ENCODE measurements at regions not wholly inside any gene's neighbourhood (a gene's known extent, or its start where the extent isn't known, plus 50 kb on each side); places are given as distances from the start of the nearest gene placed in this dataset.

DNA sequence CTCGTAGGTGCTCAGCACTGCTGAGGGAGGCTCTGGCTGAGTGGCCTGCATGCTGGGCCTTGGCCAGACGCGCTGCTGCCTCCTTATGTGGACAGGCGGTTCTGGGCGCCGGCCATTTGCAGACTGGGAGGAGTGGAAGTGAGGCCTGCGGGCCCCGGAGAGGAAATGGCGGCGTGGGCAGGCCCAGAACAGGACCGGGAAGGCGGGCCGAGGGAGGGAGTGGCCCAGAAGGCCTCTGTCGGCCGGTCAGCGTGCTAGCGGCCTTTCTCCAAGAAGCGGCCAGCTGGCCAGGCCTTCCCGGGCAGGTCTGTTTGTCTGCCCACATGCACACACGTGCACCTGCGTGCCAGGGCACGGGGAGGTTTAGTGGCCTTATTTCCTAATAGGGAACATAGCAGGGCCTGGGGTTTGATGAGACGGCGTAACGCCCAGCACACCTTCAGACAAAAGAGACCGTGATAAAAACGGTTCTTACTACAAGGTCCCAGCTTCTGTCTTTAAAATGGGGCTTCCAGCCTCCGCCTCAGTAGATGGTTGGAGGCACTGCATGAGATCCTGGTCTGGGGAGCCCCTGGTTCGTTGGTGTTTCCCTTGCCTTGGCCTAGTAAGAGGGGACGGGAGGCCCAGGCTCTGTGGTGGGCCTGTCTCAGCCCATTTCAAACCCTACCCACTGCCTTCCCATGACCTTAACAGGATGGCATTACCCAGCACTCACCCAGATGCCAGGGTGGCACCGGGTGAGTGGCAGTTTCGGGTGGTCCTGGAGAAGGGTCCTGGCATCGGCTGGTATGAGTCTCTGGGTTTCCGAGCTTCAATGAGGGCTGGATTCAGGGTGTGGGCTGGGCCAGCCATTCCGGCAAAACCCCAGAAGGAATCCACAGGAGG, 65.1 kb upstream of the PPARA start:
- DNase-seq (ENCODE audit: low spot score), result peak; percentile 94
- in situ Hi-C loops (cut with HindIII; ENCODE audit: low sequenced_read_pairs), result no loop called here

DNA sequence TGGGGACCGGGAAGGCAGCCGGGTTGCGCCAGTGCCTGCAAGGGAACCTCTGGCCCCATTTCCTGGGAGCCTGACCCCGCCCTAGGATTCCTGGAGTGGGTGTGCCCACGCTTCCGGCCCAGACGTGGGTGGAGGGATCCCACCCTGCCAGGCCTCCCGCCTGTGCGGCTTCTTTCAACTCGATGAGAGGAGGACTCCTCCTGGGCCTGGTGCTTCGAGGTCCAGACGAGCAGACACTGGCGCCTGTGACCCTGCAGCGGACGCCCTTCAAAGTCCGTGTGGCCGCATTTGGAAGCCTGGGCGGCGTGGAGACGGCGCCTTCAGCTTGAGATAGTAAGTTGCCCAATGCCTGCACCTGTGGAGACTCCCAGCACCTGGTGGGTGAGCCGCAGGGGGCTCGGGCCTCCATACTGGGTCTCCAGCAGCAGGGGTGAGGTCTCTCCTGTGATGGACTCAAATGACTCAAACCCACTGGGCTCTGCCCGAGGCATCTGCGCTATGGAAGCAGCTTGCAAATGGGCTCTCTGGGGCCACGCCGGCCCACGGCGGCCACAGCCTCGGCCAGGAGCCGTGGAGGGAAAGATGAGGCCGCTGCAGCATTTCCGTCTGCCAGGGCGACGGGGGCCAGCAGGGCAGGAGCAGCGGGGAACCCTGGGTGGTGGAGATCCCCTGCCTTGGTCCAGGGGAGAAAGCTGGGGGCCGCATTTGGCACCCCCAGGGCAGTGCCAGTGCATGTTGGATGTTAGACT, 64.3 kb upstream of the PPARA start:
- in situ Hi-C loops (cut with HindIII; ENCODE audit: low sequenced_read_pairs), result no loop called here
- no peak for DNase-seq (ENCODE audit: low spot score)

DNA sequence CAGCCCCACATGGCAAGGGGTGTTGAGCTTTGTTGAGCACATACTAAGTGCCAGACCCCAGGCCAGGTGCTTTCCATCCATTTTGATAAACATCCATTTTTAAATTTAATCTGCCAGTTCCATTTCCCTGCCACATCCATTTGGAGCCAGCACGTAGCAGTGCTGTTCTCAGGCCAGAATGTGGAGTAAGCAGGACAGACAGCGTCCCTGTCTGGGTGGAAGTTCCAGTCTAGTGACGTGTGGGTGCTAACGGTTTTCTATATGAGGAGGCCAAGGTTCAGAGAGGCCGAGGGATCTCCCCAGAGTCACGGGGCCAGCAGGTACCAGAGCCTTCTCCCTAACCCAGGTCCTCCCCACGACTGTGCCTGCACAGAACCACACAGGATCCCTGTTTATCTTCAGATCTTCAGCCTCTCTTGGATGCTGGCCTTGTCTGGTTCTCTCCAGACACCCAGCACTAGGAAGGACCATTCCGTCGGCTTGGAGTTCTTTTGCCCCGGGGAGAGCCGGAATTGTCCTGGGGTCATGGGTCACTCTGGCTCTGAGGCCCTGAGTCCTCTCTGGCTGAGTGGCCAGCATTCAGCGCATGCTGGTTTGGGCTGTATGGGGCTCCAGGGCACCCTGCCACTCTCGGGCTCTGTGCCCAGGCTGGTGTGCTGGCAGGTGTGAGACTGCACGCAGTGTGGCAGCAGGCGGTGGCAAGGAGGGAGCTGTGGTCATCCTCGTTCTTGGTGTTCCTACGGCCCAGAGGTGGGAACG, 63.6 kb upstream of the PPARA start:
- DNase-seq (ENCODE audit: low spot score), result no peak
- in situ Hi-C loops (cut with HindIII; ENCODE audit: low sequenced_read_pairs), result no loop called here

DNA sequence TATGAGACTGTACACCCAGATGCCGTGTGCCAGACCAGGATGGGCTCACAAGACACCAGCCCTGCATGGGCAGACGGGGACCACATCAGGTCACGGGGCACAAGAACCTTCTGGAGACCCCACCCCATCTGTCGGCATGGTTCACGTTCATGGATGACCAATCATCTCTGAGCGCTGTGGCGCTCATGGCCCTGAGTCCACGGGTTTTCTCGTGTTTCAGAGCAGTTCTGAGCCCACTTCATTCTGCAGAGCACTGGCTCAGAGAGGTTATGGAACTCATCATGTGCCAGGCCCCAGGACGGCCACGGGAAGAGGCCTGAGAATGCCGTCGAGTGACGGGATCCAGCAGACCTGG, 63.0 kb upstream of the PPARA start:
- DNase-seq (ENCODE audit: low spot score), result no peak
- in situ Hi-C loops (cut with HindIII; ENCODE audit: low sequenced_read_pairs), result no loop called here

DNA sequence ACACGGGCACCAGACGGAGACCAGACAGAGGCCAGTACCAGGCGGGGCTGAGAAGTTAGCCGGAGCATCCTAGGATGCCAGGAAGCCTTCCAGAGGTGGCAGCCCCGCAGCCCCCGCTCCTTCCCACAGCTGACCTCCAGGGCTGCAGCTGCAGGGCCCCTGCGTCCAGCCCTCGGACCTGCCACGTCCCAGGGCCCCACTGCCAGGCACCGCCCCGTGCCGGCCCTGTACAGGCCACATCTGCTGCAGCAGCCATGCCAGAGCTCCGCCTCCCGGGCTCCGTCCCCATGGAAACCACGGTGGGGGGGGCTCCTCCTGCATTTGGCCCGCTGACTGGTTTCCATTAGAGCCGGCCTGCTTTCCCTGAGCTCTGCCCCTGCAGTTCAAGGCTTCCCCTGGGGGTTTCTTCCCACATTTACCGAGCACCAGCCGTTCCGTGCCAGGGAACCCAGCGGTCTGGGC, 62.5 kb upstream of the PPARA start:
- in situ Hi-C loops (cut with HindIII; ENCODE audit: low sequenced_read_pairs), result no loop called here
- DNase-seq (ENCODE audit: low spot score), result peak; percentile 76

DNA sequence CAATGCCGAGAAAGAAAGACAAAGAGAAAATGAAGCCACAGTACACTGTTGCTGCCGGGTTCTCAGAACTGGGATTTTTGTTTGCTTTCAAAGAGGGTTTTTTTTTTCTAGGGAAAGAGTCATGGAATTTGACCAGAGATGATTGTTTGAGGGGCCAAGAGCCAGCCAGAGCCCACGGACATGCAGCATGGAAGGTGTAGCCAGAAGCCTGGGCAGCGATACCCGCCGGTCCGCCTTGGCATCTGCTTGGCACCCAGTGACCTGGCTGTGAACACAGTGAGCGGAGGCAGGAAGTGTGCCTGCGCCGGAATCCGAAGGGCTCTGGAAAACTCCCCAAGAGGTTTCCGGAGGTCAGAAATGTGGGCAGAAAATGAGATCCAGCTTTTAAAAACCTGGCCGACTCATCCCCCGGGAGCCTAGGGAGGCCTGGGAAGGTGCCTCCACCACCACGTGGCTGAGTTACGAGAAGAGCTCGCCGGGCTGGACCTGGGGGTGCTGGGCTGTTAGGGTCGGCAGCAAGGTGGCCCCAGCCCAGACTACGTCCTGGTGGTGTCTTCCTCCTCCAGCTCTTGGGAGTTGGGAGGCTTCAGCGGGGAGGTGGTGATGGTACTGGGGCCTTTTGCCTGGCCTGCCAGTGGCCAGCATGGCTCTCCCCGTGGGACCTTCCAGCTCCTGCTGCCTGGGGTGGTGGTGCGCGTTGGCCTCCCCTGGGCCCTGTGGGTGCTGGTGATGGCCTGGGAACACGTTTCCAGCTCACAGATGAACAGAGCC, 61.6 kb upstream of the PPARA start:
- in situ Hi-C loops (cut with HindIII; ENCODE audit: low sequenced_read_pairs), result no loop called here

DNA sequence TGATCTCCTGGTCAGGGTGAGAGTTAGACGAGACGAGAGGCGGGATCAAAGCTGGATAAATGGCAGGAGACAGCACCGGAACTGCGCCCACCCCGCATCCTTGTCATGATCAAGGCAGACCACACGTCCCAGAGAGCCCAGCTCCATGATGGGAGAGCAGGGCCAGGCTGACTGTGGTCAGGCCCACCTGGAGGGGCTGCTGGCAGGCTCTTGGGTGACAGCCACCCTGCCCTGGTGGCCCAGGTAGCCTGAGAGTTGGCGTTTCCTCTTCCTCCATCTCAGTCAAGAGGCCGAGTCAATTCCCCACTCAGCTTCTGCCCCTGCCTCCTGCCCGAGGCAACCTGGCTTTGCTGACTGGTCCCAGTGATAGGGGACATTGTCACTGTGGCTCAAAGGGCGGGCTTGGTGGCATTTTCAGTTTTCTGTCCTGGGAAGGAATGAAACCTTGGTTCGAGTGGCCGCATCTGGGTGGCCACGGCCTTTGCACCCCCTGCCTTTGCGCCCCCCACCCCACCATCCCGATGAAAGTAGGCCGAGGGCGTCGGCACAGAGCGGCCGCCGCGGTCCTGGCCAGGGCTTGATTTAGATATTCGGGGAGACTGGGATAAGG, 60.8 kb upstream of the PPARA start:
- in situ Hi-C loops (cut with HindIII; ENCODE audit: low sequenced_read_pairs), result no loop called here
- no peak for DNase-seq (ENCODE audit: low spot score)

More for the DNA sequence above, 61.6 kb upstream of the PPARA start:
- DNase-seq (ENCODE audit: low spot score), result peak; percentile 72

DNA sequence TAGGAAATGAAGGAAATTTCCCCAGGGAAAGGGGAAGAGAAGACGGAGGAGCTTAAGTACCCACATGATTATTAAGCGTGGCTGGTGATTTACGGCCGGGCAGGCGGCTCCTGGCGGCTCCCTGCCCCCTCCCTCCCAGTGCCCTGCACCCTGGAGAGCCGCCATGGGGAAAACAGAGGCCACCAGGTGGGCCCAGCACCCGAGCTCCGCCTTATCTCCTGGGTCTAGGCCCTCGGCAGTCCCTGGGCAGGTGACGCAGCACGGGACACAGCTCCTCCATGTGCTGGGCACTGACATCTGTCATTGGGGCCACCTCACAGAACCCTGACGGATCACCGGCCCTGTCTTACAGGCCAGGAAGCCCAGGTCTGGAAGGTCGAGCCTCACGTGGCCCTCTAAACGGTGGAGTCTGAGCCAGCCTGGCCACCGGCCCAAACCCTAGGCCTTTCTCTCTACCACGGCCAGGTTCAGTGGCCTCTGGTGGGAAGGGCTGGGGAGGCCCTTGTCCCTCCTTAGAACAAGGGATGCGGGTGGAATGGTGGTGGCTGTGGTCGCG, 60.2 kb upstream of the PPARA start:
- no peak for DNase-seq (ENCODE audit: low spot score)
- in situ Hi-C loops (cut with HindIII; ENCODE audit: low sequenced_read_pairs), result no loop called here

DNA sequence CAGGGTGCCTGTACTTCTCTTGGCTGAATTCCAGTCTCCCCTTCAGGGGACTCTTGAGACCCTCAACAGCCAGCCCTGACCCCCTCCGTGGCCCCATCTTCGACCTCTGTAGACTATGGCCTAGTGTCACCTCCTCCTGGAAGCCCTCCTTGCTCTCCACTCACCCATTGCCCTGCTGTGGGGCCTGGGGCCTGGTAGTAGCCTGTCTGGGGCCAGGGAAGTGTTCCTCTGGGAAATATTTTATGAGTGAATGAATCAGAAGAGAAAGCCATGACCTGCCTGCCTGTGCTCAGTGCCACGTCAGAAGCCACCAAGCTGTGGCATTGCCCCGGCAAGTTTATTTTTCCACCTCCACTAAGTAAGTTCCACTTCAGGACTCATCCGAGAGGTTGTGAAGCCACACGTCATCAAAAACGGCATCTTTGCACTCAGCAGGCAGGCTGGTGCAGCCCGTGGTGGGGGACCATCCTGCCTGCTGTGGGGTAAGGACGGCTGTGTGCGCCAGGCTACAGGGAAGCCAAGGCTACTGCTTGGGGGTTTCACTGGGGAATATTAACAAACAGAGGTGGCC, 59.6 kb upstream of the PPARA start:
- in situ Hi-C loops (cut with HindIII; ENCODE audit: low sequenced_read_pairs), result no loop called here
- DNase-seq (ENCODE audit: low spot score), result no peak

DNA sequence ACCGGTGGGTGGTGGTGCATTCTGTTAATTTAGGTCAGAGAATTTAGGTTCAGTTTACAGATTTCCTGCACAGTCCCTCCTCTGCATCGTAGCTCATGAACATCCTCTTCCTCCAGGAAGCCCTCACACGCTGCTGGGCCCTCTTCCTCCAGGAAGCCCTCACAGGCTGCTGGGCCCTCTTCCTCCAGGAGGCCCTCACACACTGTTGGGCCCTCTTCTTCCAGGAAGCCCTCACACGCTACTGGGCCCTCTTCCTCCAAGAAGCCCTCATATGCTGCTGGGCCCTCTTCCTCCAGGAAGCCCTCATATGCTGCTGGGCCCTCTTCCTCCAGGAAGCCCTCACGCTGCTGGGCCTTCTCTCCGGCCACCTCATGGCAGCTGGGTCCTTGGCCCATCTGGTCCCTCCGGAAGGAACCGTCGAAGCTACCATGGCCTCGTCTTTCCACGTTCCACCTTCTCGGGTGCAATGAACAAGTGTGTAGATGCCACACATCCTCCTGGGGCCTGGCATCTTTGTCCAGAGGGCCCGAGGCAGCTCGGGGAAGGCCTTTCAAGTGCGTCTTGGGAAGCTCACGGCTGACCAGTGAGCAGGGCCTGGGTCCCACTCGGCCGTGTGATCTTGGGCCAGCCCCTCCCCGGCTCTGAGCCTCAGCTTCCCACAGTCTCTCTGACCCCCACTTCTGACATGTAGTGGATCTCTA, 58.9 kb upstream of the PPARA start:
- in situ Hi-C loops (cut with HindIII; ENCODE audit: low sequenced_read_pairs), result no loop called here
- no peak for DNase-seq (ENCODE audit: low spot score)

DNA sequence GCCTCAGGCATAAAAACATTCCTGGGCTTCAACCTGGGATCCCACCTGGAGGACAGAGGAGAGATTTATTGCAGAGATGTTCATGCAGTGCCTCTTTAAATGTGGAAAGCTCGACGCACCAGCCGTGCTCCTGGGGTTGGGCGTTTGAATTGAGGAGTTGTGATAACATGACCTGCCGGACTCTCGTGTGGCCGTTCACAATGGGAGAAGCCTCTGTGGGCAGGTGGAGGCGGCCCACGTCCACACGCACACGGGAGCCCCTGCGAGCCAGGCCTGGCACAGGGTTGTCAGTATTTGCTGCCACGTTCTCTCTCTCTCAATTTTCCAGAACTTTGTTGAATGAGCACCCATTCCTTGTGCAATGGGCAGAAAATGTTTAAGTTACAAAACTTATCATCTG, 58.3 kb upstream of the PPARA start:
- DNase-seq (ENCODE audit: low spot score), result no peak
- in situ Hi-C loops (cut with HindIII; ENCODE audit: low sequenced_read_pairs), result no loop called here

DNA sequence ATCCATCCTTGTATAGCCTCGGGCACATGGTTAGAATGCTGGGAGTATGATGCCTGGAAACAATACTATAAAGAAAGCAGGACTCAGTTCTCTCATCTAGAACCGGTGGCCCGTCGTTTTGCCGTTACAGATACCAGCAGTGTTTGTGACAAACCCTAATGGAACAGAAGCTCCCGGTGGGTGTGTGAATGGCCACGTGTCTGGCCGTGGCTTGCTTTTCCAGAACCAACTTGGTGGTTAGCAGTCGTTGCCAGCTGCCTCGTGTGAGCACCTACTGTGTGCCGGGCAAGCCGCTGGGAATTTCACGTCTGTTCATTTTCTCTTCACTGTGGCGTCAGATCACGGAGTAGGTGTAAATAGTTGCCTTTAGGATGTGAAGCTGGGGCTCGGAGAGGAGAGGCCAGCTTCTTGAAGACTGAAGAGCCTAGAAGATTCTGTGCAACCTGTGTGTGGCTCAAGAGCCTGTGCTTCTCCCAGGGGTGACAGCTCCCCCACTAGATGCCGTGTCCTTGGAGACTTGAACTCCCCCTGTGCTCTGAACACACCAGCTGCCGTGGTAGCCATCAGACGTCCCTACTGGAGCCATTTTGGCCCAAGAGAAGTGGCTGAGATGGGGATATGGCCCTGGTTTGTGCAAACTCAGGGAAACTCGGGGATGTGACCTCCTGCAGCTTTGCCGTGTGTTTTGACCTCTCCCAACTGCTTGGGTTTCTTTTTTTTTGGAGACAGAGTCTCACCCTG, 57.5 kb upstream of the PPARA start:
- DNase-seq (ENCODE audit: low spot score), result no peak
- in situ Hi-C loops (cut with HindIII; ENCODE audit: low sequenced_read_pairs), result no loop called here

DNA sequence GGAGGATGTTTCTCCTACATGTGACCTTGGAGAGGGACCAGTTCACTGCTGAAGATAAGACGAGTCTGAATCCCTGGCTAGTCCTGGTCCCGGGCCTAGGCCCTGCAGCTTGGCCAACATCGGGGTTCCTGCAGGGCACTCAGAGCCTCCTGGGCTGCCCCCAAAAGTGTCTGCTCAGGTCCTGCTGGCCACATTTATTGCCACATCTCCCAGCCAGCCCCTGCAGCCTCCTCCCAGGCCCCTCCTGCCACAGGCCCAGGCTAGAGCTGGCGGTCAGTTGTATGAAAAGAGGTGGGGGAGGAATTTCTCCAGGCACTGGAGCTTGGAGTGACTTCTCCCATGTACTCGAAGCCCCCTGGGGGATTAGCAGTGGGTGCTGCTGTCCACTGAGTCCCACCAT, 56.5 kb upstream of the PPARA start:
- no peak for DNase-seq (ENCODE audit: low spot score)
- in situ Hi-C loops (cut with HindIII; ENCODE audit: low sequenced_read_pairs), result no loop called here

DNA sequence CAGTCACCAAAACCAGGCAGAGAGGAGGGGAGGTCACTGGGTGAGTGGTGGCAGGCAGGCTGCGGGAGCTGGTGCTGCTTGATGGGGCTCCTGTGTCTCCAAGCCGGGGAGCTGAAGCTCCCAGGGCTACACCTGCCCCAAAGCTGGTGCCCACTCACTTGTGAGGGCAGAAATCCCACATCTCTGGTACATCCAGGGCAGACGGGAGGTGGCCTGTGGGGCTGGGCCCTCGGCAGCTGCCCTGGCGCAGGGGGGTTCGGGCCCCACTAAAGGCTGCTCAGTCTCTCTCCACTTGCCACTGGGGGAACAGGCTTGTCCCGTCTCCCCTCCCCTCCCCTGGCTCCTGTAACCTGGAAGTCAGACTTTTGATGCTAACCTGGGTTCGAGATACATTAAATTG, 55.6 kb upstream of the PPARA start:
- in situ Hi-C loops (cut with HindIII; ENCODE audit: low sequenced_read_pairs), result no loop called here
- DNase-seq (ENCODE audit: low spot score), result no peak

DNA sequence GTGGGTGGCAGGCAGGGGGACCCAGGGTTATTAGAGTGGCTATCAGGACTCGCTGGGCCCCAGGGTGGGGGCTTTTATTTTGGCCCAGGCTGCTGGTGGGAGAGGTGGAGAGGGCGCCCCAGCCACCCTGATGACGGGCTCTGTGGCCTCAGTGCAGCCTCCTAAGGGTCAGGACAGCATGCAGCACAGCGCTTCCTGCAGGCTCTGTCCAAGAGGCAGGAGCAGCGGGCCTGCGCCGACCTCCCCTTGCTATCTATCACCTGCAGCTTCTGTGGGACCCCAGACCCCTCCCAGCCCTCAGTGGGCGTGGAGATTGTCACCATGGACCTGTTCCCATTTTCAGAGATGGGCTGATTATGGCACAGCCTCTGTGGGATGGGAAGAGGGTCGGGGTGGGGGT, 54.3 kb upstream of the PPARA start:
- in situ Hi-C loops (cut with HindIII; ENCODE audit: low sequenced_read_pairs), result no loop called here
- DNase-seq (ENCODE audit: low spot score), result no peak

DNA sequence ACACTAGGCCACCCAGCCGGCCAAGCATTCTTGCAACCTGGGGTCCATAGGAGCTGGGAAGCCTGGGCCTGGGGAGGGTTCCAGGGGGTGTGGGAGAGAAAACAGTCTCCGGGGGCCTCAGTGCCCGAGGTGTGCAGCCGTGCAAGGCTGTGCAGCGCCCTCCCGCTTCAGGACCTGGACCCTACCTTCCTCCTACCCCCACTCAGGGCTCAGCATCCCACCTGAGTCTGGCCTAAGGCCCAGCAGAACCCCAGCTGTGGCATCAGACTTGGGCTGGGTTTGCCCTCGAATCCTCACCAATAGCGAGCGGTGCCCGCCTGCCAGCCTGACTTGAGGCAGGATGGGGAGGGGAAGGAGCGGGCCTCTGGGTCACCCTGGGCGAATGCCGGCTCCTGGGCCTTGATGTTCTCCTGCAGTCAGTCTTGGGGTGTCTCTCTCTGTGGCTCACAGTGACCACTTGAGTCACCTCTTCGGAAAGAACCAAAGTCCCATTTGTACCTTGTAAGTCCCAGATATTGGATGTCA, 53.6 kb upstream of the PPARA start:
- no peak for DNase-seq (ENCODE audit: low spot score)
- in situ Hi-C loops (cut with HindIII; ENCODE audit: low sequenced_read_pairs), result no loop called here
